Neural progenitor cell (in vitro differentiated cells): ENCODE measurements at regions not wholly inside any gene's neighbourhood (a gene's known extent, or its start where the extent isn't known, plus 50 kb on each side); places are given as distances from the start of the nearest gene placed in this dataset.

Experiments used
- DNase-seq: peaks from one replicate; pipeline ENCODE4 v3.0.0-alpha.2; 2016; ENCODE audit warnings: low spot score
- H2AFZ ChIP-seq: fragments of 200-600 bp; sonication (generic); replicated peaks from 2 replicates; pipeline ENCODE4 v1.6.1; 2016; ENCODE audit warnings: antibody characterized with exemption
- H3F3A ChIP-seq: fragments of 200-600 bp; sonication (generic); 2 replicates; pipeline ENCODE4 v1.6.1; 2016; ENCODE audit warnings: antibody characterized with exemption, low read depth
- H3K27ac ChIP-seq: fragments of 200-600 bp; sonication (generic); 2 replicates; pipeline ENCODE4 v1.5.1; 2016; ENCODE audit warnings: mild to moderate bottlenecking
- H3K27me3 ChIP-seq: fragments of 200-600 bp; sonication (generic); 2 replicates; pipeline ENCODE4 v1.6.1; 2016; ENCODE audit warnings: mild to moderate bottlenecking, moderate library complexity
- H3K36me3 ChIP-seq: fragments of 200-600 bp; sonication (generic); 2 replicates; pipeline ENCODE4 v1.5.1; 2016
- H3K4me1 ChIP-seq: fragments of 200-600 bp; sonication (generic); 2 replicates; pipeline ENCODE4 v1.6.1; 2016; ENCODE audit warnings: mixed run types
- H3K4me2 ChIP-seq: fragments of 200-600 bp; sonication (generic); 2 replicates; pipeline ENCODE4 v1.6.1; 2016
- H3K4me3 ChIP-seq: fragments of 200-600 bp; sonication (generic); 2 replicates; pipeline ENCODE4 v1.5.1; 2016
- H3K79me2 ChIP-seq: fragments of 200-600 bp; sonication (generic); 2 replicates; pipeline ENCODE4 v1.6.1; 2016; ENCODE audit warnings: low read depth
- H3K9ac ChIP-seq: fragments of 200-600 bp; sonication (generic); 2 replicates; pipeline ENCODE4 v1.6.1; 2016
- H3K9me3 ChIP-seq: fragments of 200-600 bp; sonication (generic); 2 replicates; pipeline ENCODE4 v1.5.1; 2016; ENCODE audit warnings: low read depth
- H4K20me1 ChIP-seq: fragments of 200-600 bp; sonication (generic); 2 replicates; pipeline ENCODE4 v1.6.1; 2016; ENCODE audit warnings: low read depth
- H3K27ac Mint-ChIP-seq: 3 replicates; pipeline ENCODE4 v1.8.0; 2021; ENCODE audit warnings: mixed read lengths
- H3K27me3 Mint-ChIP-seq: 2 replicates; pipeline ENCODE4 v1.8.0; 2022; ENCODE audit warnings: low read depth, mild to moderate bottlenecking, inconsistent platforms, moderate library complexity, mixed read lengths; ENCODE audit not compliant: insufficient read depth
- H3K36me3 Mint-ChIP-seq: 3 replicates; pipeline ENCODE4 v1.8.0; 2021; ENCODE audit warnings: mixed read lengths
- H3K4me1 Mint-ChIP-seq: 3 replicates; pipeline ENCODE4 v1.8.0; 2021; ENCODE audit warnings: mixed read lengths
- H3K4me3 Mint-ChIP-seq: 3 replicates; pipeline ENCODE4 v1.8.0; 2021; ENCODE audit warnings: mild to moderate bottlenecking, moderate library complexity, mixed read lengths
- H3K9me3 Mint-ChIP-seq: 3 replicates; pipeline ENCODE4 v1.8.0; 2020; ENCODE audit warnings: mixed read lengths
- CTCF ChIP-seq: fragments of 200-600 bp; sonication (generic); IDR thresholded peaks from 2 replicates; pipeline ENCODE4 v1.5.1; 2017; ENCODE audit warnings: antibody characterized with exemption, mild to moderate bottlenecking
- EZH2 ChIP-seq: fragments of 200-600 bp; sonication (generic); IDR thresholded peaks from 2 replicates; pipeline ENCODE4 v1.6.1; 2017; ENCODE audit warnings: antibody characterized with exemption, mild to moderate bottlenecking, moderate library complexity
- EZH2phosphoT487 ChIP-seq: fragments of 200-600 bp; sonication (generic); IDR thresholded peaks from 2 replicates; pipeline ENCODE4 v1.6.1; 2017; ENCODE audit warnings: antibody characterized with exemption

- Histone ChIP-seq H3F3A (no peaks in the 10 kb centered on the region), H3K27me3 (no peaks in the 10 kb centered on the region), H3K79me2 (no peaks in the 10 kb centered on the region), H3K36me3 (no peaks in the 10 kb centered on the region), H3K9ac (no peak overlapping the region), H4K20me1 (no peaks in the 10 kb centered on the region), H3K9me3 (no peaks in the 10 kb centered on the region), H3K4me2 (no peak overlapping the region), H3K4me3 (no peak overlapping the region), H3K27ac (no peak overlapping the region), H3K4me1 (peaks cover 10% of the 10 kb centered on the region), H2AFZ (no peak overlapping the region)
- Mint-ChIP-seq H3K4me1 (peaks cover 10% of the 10 kb centered on the region), H3K4me3 (no peak overlapping the region), H3K9me3 (no peaks in the 10 kb centered on the region), H3K27ac (no peak overlapping the region), H3K36me3 (no peaks in the 10 kb centered on the region), H3K27me3 (peaks cover 4% of the 10 kb centered on the region)
- DNase-seq: no peak
- TF ChIP-seq EZH2: no peak
- TF ChIP-seq CTCF: no peak
- no peak for TF ChIP-seq EZH2phosphoT487
These were observed 465.5 kb upstream of the NRP1 start for GRCh38 chr10:33799944-33800323.

- H3K4me2 ChIP-seq: no peak overlapping the region
- DNase-seq: no peak
These were observed 464.9 kb upstream of the NRP1 start for GRCh38 chr10:33799281-33799943.

GRCh38 chr10:33798754-33799153 lies 464.3 kb upstream of the NRP1 start:
- TF ChIP-seq CTCF: no peak
- TF ChIP-seq EZH2phosphoT487: no peak
- no peak for TF ChIP-seq EZH2
- no peaks in the 10 kb centered on the region for H3K9me3 Mint-ChIP-seq
- Histone ChIP-seq H3K4me1 (peaks cover 10% of the 10 kb centered on the region), H3K4me2 (no peak overlapping the region), H4K20me1 (no peaks in the 10 kb centered on the region), H3K79me2 (no peaks in the 10 kb centered on the region), H3K9me3 (no peaks in the 10 kb centered on the region), H3F3A (no peaks in the 10 kb centered on the region), H3K27me3 (no peaks in the 10 kb centered on the region), H3K9ac (no peak overlapping the region), H2AFZ (no peak overlapping the region), H3K4me3 (no peak overlapping the region), H3K27ac (no peak overlapping the region), H3K36me3 (no peaks in the 10 kb centered on the region)
- DNase-seq: no peak
- H3K27ac Mint-ChIP-seq: no peak overlapping the region
- H3K27me3 Mint-ChIP-seq: peaks cover 2% of the 10 kb centered on the region
- no peaks in the 10 kb centered on the region for H3K36me3 Mint-ChIP-seq
- no peak overlapping the region for H3K4me3 Mint-ChIP-seq
- peaks cover 10% of the 10 kb centered on the region for H3K4me1 Mint-ChIP-seq

More at GRCh38 chr10:33799281-33799943, 464.9 kb upstream of the NRP1 start:
- Mint-ChIP-seq H3K27me3 (peaks cover 2% of the 10 kb centered on the region), H3K36me3 (no peaks in the 10 kb centered on the region), H3K4me1 (peaks cover 10% of the 10 kb centered on the region), H3K9me3 (no peaks in the 10 kb centered on the region), H3K27ac (no peak overlapping the region), H3K4me3 (no peak overlapping the region)
- no peak overlapping the region for H3K27ac ChIP-seq
- no peaks in the 10 kb centered on the region for H3K79me2 ChIP-seq
- H2AFZ ChIP-seq: no peak overlapping the region
- no peaks in the 10 kb centered on the region for H3K9me3 ChIP-seq
- H3K4me3 ChIP-seq: no peak overlapping the region
- no peaks in the 10 kb centered on the region for H3F3A ChIP-seq
- H4K20me1 ChIP-seq: no peaks in the 10 kb centered on the region
- no peak for TF ChIP-seq EZH2
- H3K9ac ChIP-seq: no peak overlapping the region
- peaks cover 10% of the 10 kb centered on the region for H3K4me1 ChIP-seq
- no peaks in the 10 kb centered on the region for H3K27me3 ChIP-seq
- no peaks in the 10 kb centered on the region for H3K36me3 ChIP-seq

- Histone ChIP-seq H3K27me3 (no peaks in the 10 kb centered on the region), H3K4me2 (no peak overlapping the region), H3K4me3 (no peak overlapping the region), H3K79me2 (no peaks in the 10 kb centered on the region), H3K9me3 (no peaks in the 10 kb centered on the region), H3K4me1 (peaks cover 10% of the 10 kb centered on the region), H3F3A (no peaks in the 10 kb centered on the region), H3K9ac (no peak overlapping the region), H4K20me1 (no peaks in the 10 kb centered on the region), H3K36me3 (no peaks in the 10 kb centered on the region), H3K27ac (no peak overlapping the region), H2AFZ (no peak overlapping the region)
- Mint-ChIP-seq H3K9me3 (no peaks in the 10 kb centered on the region), H3K36me3 (no peaks in the 10 kb centered on the region), H3K4me3 (no peak overlapping the region), H3K27ac (no peak overlapping the region), H3K4me1 (peaks cover 9% of the 10 kb centered on the region), H3K27me3 (no peaks in the 10 kb centered on the region)
- no peak for TF ChIP-seq EZH2phosphoT487
- TF ChIP-seq CTCF: no peak
- TF ChIP-seq EZH2: no peak
- DNase-seq: no peak
These were observed 462.2 kb upstream of the NRP1 start for GRCh38 chr10:33796680-33797079.
